Nephron progenitor cell (in vitro differentiated cells): ENCODE measurements at regions not wholly inside any gene's neighbourhood (a gene's known extent, or its start where the extent isn't known, plus 50 kb on each side); places are given as distances from the start of the nearest gene placed in this dataset.

Source experiments
- DNase-seq: peaks from one replicate; pipeline ENCODE4 v3.0.0; 2021
- H3K27ac Mint-ChIP-seq: 2 replicates; pipeline ENCODE4 v1.8.0; 2021; ENCODE audit warnings: mild to moderate bottlenecking, moderate library complexity, mixed read lengths
- H3K27me3 Mint-ChIP-seq: 2 replicates; pipeline ENCODE4 v1.8.0; 2021; ENCODE audit warnings: mild to moderate bottlenecking, low read depth, mixed read lengths; ENCODE audit not compliant: poor library complexity
- H3K36me3 Mint-ChIP-seq: 2 replicates; pipeline ENCODE4 v1.8.0; 2021; ENCODE audit warnings: low read depth, mixed read lengths
- H3K4me1 Mint-ChIP-seq: 2 replicates; pipeline ENCODE4 v1.8.0; 2021; ENCODE audit warnings: mixed read lengths
- H3K4me3 Mint-ChIP-seq: 2 replicates; pipeline ENCODE4 v1.8.0; 2021; ENCODE audit warnings: mild to moderate bottlenecking, moderate library complexity, mixed read lengths
- H3K9me3 Mint-ChIP-seq: 2 replicates; pipeline ENCODE4 v1.8.0; 2021; ENCODE audit warnings: mild to moderate bottlenecking, moderate library complexity, mixed read lengths
- TF ChIP-seq, protein P1 (sequence below): fragments of 200-600 bp; sonication (generic); IDR thresholded peaks from 2 replicates; pipeline ENCODE4 v1.5.0; 2021; ENCODE audit warnings: antibody characterized with exemption

DNA sequence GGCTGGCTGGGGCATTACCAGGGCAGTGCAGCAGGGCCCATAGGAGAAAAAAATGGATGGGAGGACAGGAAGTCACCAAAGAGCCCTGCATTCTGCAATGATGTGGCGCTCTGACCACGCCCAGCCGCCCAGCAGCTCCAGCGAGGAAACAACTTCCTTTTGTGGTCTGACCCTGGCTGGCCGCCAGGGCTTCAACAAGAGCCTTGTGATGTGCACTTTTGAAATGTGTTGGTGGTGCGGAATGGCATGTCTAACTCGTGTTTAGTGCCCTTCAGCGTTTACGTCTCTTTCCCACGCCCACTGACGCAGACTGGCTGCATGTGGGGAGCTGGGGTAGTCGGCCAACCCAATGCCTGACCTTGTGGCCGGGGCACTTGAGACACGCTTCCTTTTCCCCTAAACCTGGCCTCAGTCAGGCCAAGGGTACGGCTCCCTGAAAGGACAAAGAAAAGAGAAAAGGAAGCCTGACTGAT is 81.9 kb upstream of the CTNNB1 start:
- peaks cover 15% of the 10 kb centered on the region for H3K27me3 Mint-ChIP-seq
- H3K9me3 Mint-ChIP-seq = no peaks in the 10 kb centered on the region
- H3K4me3 Mint-ChIP-seq = no peak overlapping the region
- H3K36me3 Mint-ChIP-seq = no peaks in the 10 kb centered on the region
- no peak overlapping the region for H3K27ac Mint-ChIP-seq
- H3K4me1 Mint-ChIP-seq = peaks cover 38% of the 10 kb centered on the region
- TF ChIP-seq, protein P1, sequence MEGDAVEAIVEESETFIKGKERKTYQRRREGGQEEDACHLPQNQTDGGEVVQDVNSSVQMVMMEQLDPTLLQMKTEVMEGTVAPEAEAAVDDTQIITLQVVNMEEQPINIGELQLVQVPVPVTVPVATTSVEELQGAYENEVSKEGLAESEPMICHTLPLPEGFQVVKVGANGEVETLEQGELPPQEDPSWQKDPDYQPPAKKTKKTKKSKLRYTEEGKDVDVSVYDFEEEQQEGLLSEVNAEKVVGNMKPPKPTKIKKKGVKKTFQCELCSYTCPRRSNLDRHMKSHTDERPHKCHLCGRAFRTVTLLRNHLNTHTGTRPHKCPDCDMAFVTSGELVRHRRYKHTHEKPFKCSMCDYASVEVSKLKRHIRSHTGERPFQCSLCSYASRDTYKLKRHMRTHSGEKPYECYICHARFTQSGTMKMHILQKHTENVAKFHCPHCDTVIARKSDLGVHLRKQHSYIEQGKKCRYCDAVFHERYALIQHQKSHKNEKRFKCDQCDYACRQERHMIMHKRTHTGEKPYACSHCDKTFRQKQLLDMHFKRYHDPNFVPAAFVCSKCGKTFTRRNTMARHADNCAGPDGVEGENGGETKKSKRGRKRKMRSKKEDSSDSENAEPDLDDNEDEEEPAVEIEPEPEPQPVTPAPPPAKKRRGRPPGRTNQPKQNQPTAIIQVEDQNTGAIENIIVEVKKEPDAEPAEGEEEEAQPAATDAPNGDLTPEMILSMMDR = no peak
- no peak for DNase-seq

DNA sequence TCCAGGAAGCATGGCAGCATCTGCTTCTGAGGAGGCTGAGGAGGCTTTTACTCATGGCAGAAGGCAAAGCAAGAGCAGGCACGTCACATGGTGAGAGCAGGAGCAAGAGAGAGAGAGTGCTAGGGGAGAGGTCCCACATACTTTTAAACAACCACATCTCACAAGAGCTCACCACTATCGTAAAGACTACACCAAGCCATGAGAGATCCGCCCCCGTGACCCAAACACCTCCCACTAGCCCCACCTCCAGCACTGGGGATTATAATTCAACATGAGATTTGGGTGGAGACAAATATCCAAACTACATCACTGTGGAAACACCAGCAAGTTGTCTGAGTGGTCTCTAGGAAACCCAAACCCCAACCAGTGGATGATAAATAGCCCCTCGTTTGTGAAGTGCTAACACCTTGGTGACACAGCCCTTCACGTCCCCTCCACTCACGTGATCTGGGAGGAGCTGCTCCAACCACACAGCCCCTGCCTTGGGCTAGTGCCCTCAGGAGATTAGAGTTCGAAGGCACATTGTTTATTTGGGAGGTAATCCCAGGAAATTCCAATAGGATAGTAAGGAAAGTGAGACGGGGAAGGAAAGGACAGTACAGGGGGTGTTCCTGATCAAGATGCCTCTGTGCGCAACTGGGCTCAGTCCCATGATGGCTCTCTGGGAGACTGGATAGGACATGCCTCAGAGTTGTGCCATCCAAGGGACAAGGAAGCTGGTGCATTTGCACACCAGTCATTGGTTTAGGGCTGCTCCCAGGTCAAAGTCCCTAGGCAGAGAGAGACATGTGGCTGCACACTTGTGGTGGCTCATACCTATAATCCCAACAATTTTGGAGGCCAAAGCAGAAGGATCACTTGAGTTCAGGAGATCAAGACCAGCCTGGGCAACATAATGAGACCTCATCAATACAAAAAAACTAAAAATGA is 80.6 kb upstream of the CTNNB1 start:
- no peak overlapping the region for H3K27ac Mint-ChIP-seq
- TF ChIP-seq, protein P1 = no peak
- peaks cover 17% of the 10 kb centered on the region for H3K27me3 Mint-ChIP-seq
- H3K36me3 Mint-ChIP-seq = no peaks in the 10 kb centered on the region
- peaks cover 35% of the 10 kb centered on the region for H3K4me1 Mint-ChIP-seq
- no peak for DNase-seq
- H3K9me3 Mint-ChIP-seq = no peaks in the 10 kb centered on the region
- no peak overlapping the region for H3K4me3 Mint-ChIP-seq

DNA sequence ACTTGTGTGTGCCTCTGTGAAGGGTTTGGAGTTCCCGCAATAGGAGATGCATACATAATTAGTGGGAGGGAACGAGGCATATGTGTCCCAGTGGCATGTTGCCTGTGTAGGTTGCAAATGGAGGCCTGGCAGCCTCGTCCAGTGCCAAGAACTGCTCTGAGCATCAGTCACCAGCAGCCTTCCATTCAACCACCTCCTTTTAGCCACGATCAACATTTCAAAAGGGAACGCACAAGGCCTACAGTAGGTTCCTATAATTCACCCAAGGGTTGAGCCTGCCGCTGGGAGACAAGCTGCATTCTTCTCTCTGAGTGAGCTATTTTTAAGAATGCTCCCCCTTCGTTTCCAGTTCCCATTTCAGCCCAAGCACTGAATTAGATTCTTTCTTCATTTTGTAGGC is 78.8 kb upstream of the CTNNB1 start:
- peaks cover 35% of the 10 kb centered on the region for H3K4me1 Mint-ChIP-seq
- H3K9me3 Mint-ChIP-seq = peaks cover 8% of the 10 kb centered on the region
- TF ChIP-seq, protein P1 = no peak
- H3K4me3 Mint-ChIP-seq = no peak overlapping the region
- no peaks in the 10 kb centered on the region for H3K36me3 Mint-ChIP-seq
- H3K27me3 Mint-ChIP-seq = peaks cover 17% of the 10 kb centered on the region
- no peak overlapping the region for H3K27ac Mint-ChIP-seq
- no peak for DNase-seq

DNA sequence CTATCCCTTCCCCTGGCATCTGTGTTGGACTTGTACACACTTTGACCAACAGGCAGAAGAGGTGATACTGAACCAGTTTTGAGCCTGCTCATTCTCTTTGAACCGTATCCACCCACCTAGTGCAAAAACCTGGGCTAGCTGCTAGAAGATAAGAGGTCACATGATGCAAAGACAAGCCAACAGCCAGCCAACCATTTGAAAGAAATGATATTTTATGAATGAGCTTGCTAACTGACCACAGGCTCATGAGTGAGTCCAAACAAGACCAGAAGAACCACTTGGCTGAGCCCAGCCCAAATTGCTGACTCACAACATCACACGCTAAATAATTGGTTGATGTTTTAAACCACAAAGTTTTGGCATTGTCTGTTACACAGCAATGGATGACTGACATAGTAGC is 74.0 kb upstream of the CTNNB1 start:
- DNase-seq = no peak
- Mint-ChIP-seq H3K4me1 (peaks cover 27% of the 10 kb centered on the region), H3K27me3 (peaks cover 30% of the 10 kb centered on the region), H3K36me3 (peaks cover 14% of the 10 kb centered on the region), H3K27ac (no peak overlapping the region), H3K9me3 (peaks cover 51% of the 10 kb centered on the region), H3K4me3 (no peak overlapping the region)
- TF ChIP-seq, protein P1 = no peak

DNA sequence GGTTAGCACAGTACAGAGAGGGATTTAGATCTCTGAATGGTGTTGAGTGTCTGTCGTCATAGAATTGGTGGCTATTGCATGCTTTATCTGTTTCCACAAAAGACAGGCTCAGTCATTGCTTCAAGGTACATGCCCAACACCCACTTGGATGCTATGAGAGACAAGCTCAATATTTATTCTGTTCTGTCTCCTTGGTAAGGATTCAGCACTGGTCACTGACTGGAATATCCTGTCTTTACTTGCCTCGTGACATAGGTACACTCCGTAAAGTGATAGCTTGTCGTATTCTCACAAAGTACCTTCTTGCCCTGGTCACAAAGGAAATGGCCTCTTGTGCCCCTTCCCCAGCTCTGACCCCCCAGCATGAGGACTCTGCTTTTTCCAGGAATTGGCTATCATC is 72.8 kb upstream of the CTNNB1 start:
- Mint-ChIP-seq H3K27me3 (peaks cover 18% of the 10 kb centered on the region), H3K36me3 (peaks cover 14% of the 10 kb centered on the region), H3K4me3 (no peak overlapping the region), H3K9me3 (peaks cover 64% of the 10 kb centered on the region), H3K27ac (no peak overlapping the region), H3K4me1 (peaks cover 20% of the 10 kb centered on the region)
- TF ChIP-seq, protein P1 = no peak
- no peak for DNase-seq
